HG02798 (cell line): ENCODE measurements at regions not wholly inside any gene's neighbourhood (a gene's known extent, or its start where the extent isn't known, plus 50 kb on each side); places are given as distances from the start of the nearest gene placed in this dataset.
A peak's percentile ranks its signal among the peaks of the same experiment; 100 is the strongest.
"Not testable (repeated sequence)": the region's sequence is repeated elsewhere in the genome, so short reads cannot be mapped to it uniquely, and the experiment has no call there.

ENCODE experiments used
- ATAC-seq: cut with Tn5 transposase; IDR thresholded peaks from one replicate; pipeline ENCODE4 v1.9.1; 2021; ENCODE audit warnings: mild to moderate bottlenecking; ENCODE audit not compliant: unreplicated experiment, poor library complexity

GRCh38 chr4:123024710-123025109 is 102.3 kb upstream of the NUDT6 start:
- ATAC-seq: no peak

GRCh38 chr4:123025398-123025797 is 103.0 kb upstream of the NUDT6 start:
- ATAC-seq: no peak

- not testable (repeated sequence) for ATAC-seq
Observed at GRCh38 chr4:123026015-123026414, 103.6 kb upstream of the NUDT6 start.

- no peak for ATAC-seq
Observed at GRCh38 chr4:123031664-123032063, 109.3 kb upstream of the NUDT6 start.

- ATAC-seq: no peak
Observed at GRCh38 chr4:123034023-123034422, 111.6 kb upstream of the NUDT6 start.

- no peak for ATAC-seq
Observed at GRCh38 chr4:123035239-123035638, 112.8 kb upstream of the NUDT6 start.

- ATAC-seq: no peak
Observed at GRCh38 chr4:123037804-123038203, 115.4 kb upstream of the NUDT6 start.

GRCh38 chr4:123042095-123042494 is 119.7 kb upstream of the NUDT6 start:
- no peak for ATAC-seq

- no peak for ATAC-seq
Observed at GRCh38 chr4:123043013-123043412, 120.6 kb upstream of the NUDT6 start.

- no peak for ATAC-seq
Observed at GRCh38 chr4:123043793-123044425, 121.5 kb upstream of the NUDT6 start.

GRCh38 chr4:123046096-123046495 is 123.7 kb upstream of the NUDT6 start:
- ATAC-seq: no peak

GRCh38 chr4:123050018-123050417 is 127.6 kb upstream of the NUDT6 start:
- ATAC-seq: no peak

GRCh38 chr4:123052007-123052406 is 129.6 kb upstream of the NUDT6 start:
- ATAC-seq: no peak

GRCh38 chr4:123055943-123056342 is 133.5 kb upstream of the NUDT6 start:
- no peak for ATAC-seq

GRCh38 chr4:123060039-123060770 is 137.8 kb upstream of the NUDT6 start:
- no peak for ATAC-seq

- ATAC-seq: no peak
Observed at GRCh38 chr4:123064390-123064789, 142.0 kb upstream of the NUDT6 start.

- no peak for ATAC-seq
Observed at GRCh38 chr4:123068081-123068480, 145.7 kb upstream of the NUDT6 start.

- ATAC-seq: no peak
Observed at GRCh38 chr4:123072060-123072459, 149.7 kb upstream of the NUDT6 start.

GRCh38 chr4:123073650-123074049 is 151.3 kb upstream of the NUDT6 start:
- ATAC-seq: peak; percentile 53

GRCh38 chr4:123077330-123077729 is 154.9 kb upstream of the NUDT6 start:
- ATAC-seq: no peak

- no peak for ATAC-seq
Observed at GRCh38 chr4:123081971-123082370, 159.6 kb upstream of the NUDT6 start.

GRCh38 chr4:123083646-123084045 is 161.2 kb upstream of the NUDT6 start:
- no peak for ATAC-seq
